Erythroblast (primary cell): ENCODE measurements at regions not wholly inside any gene's neighbourhood (a gene's known extent, or its start where the extent isn't known, plus 50 kb on each side); places are given as distances from the start of the nearest gene placed in this dataset.

Experiments
- GATA1 ChIP-seq: IDR thresholded peaks from 2 replicates; pipeline ENCODE4 v1.6.1; 2011; ENCODE audit warnings: low read depth, mild to moderate bottlenecking, control low read depth, low read length, moderate library complexity
- POLR2A ChIP-seq: IDR thresholded peaks from 2 replicates; pipeline ENCODE4 v1.6.1; 2011; ENCODE audit warnings: mild to moderate bottlenecking, low read length

- no peak for TF ChIP-seq POLR2A
- TF ChIP-seq GATA1, result no peak
Measured at GRCh38 chr2:190819840-190820301, 60.8 kb upstream of the GLS start.
